Calu3 (cell line): ENCODE measurements at regions not wholly inside any gene's neighbourhood (a gene's known extent, or its start where the extent isn't known, plus 50 kb on each side); places are given as distances from the start of the nearest gene placed in this dataset.

Experiments
- BruUV-seq: library from RNA; stranded (reverse); fragments of 400-500 nt; replicated peaks from 2 replicates; lab custom pipeline; 2021; lab: Mats Ljungman, UMichigan
- CTCF ChIA-PET: fragments of 300-600 bp; sonication (Branson Sonifier 250); formaldehyde crosslinking; loops from one replicate; lab custom pipeline; 2022; ENCODE audit warnings: antibody characterized with exemption; lab: Charles Lee
- DNase-seq: peaks from one replicate; pipeline ENCODE4 v3.0.0; 2022
- H3K27ac Mint-ChIP-seq: one replicate; pipeline ENCODE4 v1.8.0; 2022; ENCODE audit warnings: mixed read lengths; ENCODE audit not compliant: unreplicated experiment
- H3K27me3 Mint-ChIP-seq: one replicate; pipeline ENCODE4 v1.8.0; 2022; ENCODE audit warnings: mixed read lengths; ENCODE audit not compliant: unreplicated experiment
- H3K36me3 Mint-ChIP-seq: one replicate; pipeline ENCODE4 v1.8.0; 2022; ENCODE audit warnings: mild to moderate bottlenecking, moderate library complexity, mixed read lengths; ENCODE audit not compliant: insufficient read depth, unreplicated experiment
- H3K4me1 Mint-ChIP-seq: one replicate; pipeline ENCODE4 v1.8.0; 2022; ENCODE audit warnings: mild to moderate bottlenecking, low read depth, mixed read lengths; ENCODE audit not compliant: unreplicated experiment
- H3K4me3 Mint-ChIP-seq: one replicate; pipeline ENCODE4 v1.8.0; 2022; ENCODE audit warnings: mild to moderate bottlenecking, low read depth, moderate library complexity, mixed read lengths; ENCODE audit not compliant: unreplicated experiment
- H3K9me3 Mint-ChIP-seq: one replicate; pipeline ENCODE4 v1.8.0; 2022; ENCODE audit warnings: low read depth, mixed read lengths; ENCODE audit not compliant: unreplicated experiment
- intact Hi-C: fragments of 100-400 bp; cut with micrococcal nuclease; formaldehyde crosslinking; loops from one replicate; pipeline ENCODE4 v1.10.0; 2022; ENCODE audit not compliant: unreplicated experiment
- TF ChIP-seq, protein P1 (sequence below): fragments of 200-600 bp; IDR thresholded peaks from one replicate; pipeline ENCODE4 v1.8.0; 2022; ENCODE audit warnings: antibody characterized with exemption; ENCODE audit not compliant: unreplicated experiment

DNA sequence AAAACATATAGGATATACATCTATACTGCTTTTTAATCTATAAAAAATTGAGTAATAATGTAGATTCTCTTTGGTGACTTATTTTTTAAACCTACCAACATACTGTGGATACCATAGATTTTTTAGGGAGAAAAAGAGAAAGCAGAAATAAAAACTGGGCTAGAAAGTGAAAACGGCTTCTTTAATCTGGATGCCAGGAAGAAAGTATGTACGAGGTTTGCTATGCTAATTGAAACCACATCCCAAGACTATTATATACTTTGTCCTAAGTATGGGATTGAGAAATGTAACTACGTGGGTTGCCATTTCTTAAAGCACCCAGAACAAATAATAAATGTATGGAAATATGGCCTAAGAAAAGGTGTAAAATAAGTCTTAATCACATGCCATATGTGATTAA, 129.0 kb upstream of the NFE2L3 start:
- CTCF ChIA-PET = no interaction called here
- no peak for DNase-seq
- Mint-ChIP-seq H3K27ac (no peak overlapping the region), H3K27me3 (peaks cover 52% of the 10 kb centered on the region), H3K4me3 (no peak overlapping the region), H3K36me3 (no peaks in the 10 kb centered on the region), H3K4me1 (no peaks in the 10 kb centered on the region), H3K9me3 (no peaks in the 10 kb centered on the region)
- TF ChIP-seq, protein P1, sequence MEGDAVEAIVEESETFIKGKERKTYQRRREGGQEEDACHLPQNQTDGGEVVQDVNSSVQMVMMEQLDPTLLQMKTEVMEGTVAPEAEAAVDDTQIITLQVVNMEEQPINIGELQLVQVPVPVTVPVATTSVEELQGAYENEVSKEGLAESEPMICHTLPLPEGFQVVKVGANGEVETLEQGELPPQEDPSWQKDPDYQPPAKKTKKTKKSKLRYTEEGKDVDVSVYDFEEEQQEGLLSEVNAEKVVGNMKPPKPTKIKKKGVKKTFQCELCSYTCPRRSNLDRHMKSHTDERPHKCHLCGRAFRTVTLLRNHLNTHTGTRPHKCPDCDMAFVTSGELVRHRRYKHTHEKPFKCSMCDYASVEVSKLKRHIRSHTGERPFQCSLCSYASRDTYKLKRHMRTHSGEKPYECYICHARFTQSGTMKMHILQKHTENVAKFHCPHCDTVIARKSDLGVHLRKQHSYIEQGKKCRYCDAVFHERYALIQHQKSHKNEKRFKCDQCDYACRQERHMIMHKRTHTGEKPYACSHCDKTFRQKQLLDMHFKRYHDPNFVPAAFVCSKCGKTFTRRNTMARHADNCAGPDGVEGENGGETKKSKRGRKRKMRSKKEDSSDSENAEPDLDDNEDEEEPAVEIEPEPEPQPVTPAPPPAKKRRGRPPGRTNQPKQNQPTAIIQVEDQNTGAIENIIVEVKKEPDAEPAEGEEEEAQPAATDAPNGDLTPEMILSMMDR = no peak
- intact Hi-C loops = no loop called here
- BruUV-seq = no TSS peak

DNA sequence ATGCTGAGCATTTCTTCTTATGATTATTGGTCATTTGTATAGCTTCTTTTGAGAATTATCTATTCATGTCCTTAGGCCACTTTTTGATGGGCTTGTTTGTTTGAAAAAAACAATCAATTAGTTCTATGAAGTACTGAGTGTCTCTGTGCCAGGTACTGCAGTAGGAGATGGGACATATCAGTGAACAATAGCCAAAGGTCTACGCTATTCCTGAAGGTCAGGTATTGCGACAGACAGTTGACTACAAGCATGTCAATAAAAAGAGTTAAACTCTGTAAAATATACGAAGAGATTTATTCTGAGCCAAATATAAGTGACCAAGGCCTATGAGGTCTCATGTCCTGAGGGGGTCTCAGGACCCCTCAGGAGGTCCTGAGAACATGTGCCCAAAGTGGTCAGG, 122.1 kb upstream of the NFE2L3 start:
- Mint-ChIP-seq H3K4me1 (no peaks in the 10 kb centered on the region), H3K27ac (no peak overlapping the region), H3K27me3 (peaks cover 72% of the 10 kb centered on the region), H3K36me3 (no peaks in the 10 kb centered on the region), H3K4me3 (no peak overlapping the region), H3K9me3 (no peaks in the 10 kb centered on the region)
- CTCF ChIA-PET = interaction anchor here (0.6 kb wide), 1 partner anchor 20 kb away, joined by 3 read pairs; no protein-coding TSS in a partner anchor
- TF ChIP-seq, protein P1 = no peak
- no peak for DNase-seq
- BruUV-seq = no TSS peak
- intact Hi-C loops = no loop called here

GRCh38 chr7:26034391-26034790, 117.6 kb upstream of the NFE2L3 start:
- Mint-ChIP-seq H3K4me3 (no peak overlapping the region), H3K36me3 (no peaks in the 10 kb centered on the region), H3K9me3 (no peaks in the 10 kb centered on the region), H3K27ac (no peak overlapping the region), H3K27me3 (peaks cover 54% of the 10 kb centered on the region), H3K4me1 (no peaks in the 10 kb centered on the region)
- TF ChIP-seq, protein P1 = no peak
- intact Hi-C loops = no loop called here
- no TSS peak for BruUV-seq
- DNase-seq = no peak
- CTCF ChIA-PET = no interaction called here

GRCh38 chr7:26035552-26035951, 116.4 kb upstream of the NFE2L3 start:
- intact Hi-C loops = no loop called here
- Mint-ChIP-seq H3K27me3 (peaks cover 64% of the 10 kb centered on the region), H3K9me3 (no peaks in the 10 kb centered on the region), H3K27ac (no peak overlapping the region), H3K4me3 (no peak overlapping the region), H3K36me3 (no peaks in the 10 kb centered on the region), H3K4me1 (no peaks in the 10 kb centered on the region)
- CTCF ChIA-PET = no interaction called here
- TF ChIP-seq, protein P1 = no peak
- no peak for DNase-seq
- no TSS peak for BruUV-seq
